ENCODE measurements at regions not wholly inside any gene's neighbourhood (a gene's known extent, or its start where the extent isn't known, plus 50 kb on each side); places are given as distances from the start of the nearest gene placed in this dataset.

DNA sequence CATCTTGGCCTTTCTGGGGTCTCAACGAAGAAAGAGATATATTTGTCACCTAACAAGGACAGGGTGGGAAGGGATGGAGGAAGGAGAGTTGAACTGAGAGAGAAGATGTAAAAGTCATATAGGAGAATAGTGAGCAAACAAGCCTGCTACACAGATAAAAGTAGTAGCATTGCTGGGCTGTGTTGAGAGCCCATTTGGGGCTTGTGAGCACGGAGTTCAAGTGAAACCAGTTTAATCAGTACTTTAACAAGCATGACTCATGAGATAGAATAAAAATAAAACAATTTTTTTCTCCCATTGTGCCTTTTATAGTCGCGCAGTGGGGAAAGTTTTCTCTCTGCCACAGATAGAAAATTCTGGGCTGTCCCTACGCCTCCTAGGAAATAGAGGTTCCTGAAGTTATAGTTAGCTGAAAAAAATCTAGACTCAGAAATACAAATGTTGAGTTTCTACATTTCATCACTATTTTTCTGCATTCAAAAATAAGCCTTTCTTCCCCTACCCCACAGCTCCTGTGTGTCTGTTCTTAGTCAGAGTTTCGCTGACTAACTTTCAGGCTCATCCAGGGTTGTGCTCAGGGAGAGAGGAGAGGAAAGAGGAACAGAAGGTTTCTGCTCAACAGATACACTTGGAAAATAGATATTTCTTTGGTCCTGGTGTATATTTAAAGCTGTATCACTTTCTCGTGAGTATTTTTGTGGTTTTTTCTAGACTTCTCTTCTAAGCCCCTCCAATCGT is 395.8 kb upstream of the ADAMTSL1 start:
- no peak for DNase-seq

DNA sequence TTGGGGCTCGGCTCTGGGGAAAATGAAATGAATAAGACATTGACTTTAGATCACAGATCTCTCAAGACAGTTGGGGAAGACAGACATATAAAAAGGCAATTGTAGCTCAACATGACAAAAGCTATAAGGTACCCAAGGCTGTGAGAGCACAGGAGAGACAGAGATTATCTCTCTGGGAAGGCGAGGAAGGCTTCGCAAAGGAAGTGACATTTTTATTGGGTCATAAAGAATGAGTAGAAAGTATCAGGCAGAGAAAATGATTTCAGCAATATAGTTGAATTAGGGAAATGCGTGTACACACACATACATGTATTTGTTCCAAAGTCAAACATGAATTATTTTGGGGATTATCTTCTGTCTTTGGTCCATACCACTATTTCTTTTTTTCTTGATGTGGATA is 381.8 kb upstream of the ADAMTSL1 start:
- DNase-seq = no peak

DNA sequence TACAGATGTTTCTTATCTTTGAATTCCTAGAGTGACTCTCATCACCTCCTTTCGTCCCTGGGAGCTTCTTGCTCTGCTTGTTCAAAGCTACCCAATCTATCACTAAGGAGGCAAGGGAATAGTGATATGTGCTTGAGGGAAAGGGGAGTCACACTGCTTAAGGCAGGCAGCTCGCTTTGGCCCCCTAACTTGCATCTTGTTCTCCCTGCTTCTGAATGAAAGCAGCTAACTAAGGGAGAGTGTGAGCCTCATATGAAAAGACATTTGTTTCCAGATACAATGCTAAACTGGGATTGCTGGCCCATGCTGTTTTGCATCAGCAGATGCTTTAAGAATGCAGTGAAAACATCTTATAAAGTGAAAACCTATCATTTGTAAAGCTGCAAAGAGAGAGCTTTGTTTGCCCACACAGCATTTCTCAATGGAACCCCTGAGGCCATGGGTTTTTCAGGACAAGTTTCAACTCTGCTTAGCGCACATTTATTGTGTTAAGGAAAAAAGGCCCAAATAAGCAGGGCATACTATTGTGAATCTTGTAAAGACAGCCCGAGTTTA is 367.9 kb upstream of the ADAMTSL1 start:
- no peak for DNase-seq

DNA sequence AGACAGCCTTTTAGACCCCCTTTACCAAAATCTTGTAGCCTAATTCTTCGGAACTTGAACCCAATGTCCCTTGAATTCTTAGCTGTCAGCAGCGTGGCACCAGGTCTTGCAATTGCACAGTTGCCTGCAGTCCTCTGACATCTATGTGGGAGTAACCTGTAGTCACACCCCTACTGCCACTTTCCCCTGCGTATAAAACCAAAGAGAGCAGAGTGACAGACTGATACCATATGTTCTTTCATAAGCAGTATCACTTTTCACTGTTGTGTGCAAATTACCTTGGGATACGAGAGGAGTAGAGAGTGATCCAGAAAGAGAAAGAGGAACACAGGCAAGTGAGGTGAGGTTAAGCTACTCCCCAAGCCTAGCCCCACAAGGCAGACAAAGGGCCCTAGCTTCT is 364.3 kb upstream of the ADAMTSL1 start:
- no peak for DNase-seq

DNA sequence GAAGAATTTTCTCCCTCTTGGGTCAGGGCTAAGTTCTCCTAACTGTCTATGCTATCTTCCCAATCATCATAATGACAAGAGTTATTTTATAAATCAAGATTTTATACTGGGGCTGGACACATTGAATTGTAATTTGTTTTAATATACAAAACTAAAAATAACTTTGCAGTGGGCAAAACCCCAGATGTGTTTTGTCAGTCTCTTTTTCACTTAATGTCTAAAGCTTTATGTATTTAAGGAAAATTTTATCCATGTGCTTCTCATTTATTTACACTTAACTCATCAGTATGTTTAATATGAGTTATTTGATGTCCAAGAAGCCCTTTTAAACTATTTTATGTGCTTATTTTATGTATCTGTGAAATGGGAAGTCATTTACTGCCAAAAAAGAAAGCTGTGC is 362.8 kb upstream of the ADAMTSL1 start:
- no peak for DNase-seq

DNA sequence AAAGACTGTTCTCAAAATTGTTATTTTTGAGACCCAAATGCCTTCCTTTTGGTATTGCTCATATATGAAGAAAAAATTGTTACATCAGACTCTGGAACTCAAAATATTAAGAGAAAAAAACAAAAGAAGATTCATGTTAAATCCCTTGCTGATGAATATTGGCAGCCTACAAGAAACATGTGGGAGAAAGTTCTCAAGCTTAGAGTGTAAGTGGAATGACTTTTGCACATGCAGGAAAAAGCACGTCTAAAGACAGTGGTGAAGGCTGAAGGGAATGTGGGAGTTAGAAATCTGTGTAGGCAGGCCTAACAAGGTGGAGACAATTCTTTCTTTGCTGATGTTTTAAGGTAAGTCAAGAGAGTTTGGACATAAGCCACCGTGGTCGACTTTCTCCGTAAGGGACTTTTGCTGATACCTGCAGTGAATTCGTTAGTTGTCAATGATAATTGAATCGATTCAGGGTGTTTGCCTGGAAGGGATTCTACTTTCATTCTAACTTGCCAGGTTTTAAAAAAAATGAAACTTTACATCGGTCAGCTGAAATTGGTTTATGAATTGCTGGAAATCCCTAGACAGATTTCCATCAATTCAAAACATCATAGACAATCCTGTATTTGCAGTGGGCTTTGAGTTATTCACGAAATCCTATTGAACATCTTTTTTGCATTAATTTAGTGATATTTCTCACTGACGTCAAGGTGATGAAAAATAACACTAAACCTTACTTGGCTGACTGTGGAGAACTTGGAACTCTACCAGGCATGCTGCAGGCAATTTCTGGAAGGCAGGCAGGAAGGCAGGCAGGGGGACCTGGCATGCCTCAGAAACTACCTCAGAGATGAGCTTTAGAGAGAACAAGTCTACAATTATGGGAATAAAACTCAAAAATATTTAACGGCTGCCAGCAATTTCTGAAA is 359.1 kb upstream of the ADAMTSL1 start:
- DNase-seq = no peak

DNA sequence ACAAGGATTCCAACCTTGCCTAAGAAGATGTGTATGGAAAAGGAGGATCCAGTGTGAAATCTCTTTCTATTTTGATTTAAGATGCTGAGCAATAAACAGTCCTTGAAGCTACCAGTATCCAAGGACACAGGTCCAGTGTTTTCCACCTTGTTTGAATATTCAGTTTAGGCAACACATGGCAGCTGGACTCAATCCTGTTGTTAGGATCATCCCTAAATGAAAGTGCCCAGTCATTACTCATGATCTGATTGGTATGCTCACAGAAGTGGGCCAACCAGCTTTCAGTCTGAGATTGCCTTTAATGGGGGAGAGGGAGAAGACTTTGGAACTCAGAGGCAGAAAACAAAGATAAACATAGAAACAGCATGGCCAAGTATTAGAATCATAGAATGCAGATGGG is 355.7 kb upstream of the ADAMTSL1 start:
- no peak for DNase-seq

- no peak for DNase-seq
These were observed 351.8 kb upstream of the ADAMTSL1 start for GRCh38 chr9:18122171-18122570.

GRCh38 chr9:18124760-18125159 is 349.2 kb upstream of the ADAMTSL1 start:
- no peak for DNase-seq

GRCh38 chr9:18126831-18127498 is 347.0 kb upstream of the ADAMTSL1 start:
- no peak for DNase-seq

DNA sequence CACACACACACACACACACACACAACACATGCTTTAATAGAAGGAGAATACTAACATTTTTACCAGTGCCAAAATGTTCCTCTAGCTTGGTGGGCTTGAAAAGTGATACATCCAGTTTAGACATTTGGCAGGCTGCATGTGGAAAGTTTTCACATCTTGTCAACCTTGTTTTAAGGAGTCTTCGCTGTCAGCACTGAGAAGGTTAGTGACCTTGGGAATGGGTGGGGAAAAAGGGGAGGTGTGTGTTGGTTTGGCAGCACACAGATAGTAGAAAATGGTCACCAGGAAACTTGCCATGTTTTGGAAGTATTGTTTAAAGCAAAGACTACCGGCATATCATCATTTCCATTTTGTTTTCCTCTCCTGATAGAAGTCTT is 346.5 kb upstream of the ADAMTSL1 start:
- DNase-seq = no peak

GRCh38 chr9:18129809-18130334 is 344.1 kb upstream of the ADAMTSL1 start:
- DNase-seq = no peak

DNA sequence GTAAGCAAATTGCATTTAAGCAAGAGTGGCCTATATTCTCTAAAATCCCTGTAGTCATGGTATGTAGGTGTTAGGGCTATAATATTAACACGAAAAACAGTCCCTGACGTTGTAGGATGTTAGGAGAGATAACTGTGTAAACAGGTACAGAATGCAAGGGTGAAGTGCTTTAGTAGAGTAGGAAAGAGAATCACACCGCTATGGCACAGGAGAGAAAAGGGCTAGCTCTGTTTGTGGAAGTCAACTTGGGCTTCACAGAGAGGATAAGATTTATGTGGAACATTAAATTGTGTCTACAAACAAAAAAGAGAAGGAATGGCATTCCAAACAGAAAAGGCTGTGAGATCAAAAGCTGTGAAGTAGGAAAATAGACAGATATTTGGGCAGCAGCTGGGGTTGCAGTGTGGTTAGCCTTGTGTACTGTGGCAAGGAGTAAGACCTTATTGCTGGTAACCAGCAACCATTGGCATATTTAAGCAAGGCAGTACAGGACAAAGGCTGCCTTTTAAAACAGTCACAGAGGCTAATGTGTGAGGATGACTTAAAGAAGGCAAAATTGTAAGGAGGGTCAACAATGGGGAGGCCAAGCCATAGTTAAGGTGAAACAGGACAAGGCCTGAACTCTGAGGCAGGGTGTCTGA is 337.5 kb upstream of the ADAMTSL1 start:
- no peak for DNase-seq

DNA sequence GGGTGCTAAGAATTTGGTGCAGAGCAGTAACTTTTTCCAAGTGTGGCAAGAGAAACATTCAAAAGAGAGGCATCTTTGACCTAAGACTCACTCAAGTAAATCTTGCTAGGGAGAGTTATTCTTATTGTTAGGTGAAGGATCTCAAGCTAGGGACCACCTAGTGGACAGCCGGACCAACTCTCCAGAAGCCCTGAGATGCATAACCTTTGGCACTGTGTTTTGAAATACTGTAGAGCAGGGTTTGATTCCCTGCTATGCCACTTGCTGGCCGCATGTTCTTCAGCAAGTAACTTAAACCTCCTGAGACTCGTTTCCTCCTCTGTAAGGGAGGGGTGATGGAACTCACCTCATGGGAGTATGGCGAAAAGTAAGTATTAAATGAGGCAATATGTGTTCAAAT is 336.1 kb upstream of the ADAMTSL1 start:
- DNase-seq = no peak

DNA sequence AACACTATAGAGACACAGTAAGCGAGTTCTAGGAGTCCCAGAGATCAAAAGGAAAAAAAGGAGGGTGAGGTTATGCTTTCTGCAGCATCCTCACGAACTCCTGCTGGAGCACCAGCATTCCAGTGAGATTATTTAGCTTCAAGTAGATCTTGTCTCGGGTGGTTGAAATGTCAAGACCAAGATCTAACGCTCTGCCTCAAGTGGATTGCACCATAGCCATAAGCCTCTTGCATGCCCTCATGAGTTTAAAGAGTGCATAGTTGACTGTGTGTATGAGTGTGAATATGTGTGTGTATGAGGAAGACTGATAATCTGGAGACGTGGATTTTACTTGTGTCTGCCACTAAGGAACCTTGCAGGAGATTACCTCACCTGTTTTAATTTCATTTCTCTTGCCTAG is 335.3 kb upstream of the ADAMTSL1 start:
- DNase-seq = no peak

GRCh38 chr9:18141681-18142080 is 332.3 kb upstream of the ADAMTSL1 start:
- no peak for DNase-seq

DNA sequence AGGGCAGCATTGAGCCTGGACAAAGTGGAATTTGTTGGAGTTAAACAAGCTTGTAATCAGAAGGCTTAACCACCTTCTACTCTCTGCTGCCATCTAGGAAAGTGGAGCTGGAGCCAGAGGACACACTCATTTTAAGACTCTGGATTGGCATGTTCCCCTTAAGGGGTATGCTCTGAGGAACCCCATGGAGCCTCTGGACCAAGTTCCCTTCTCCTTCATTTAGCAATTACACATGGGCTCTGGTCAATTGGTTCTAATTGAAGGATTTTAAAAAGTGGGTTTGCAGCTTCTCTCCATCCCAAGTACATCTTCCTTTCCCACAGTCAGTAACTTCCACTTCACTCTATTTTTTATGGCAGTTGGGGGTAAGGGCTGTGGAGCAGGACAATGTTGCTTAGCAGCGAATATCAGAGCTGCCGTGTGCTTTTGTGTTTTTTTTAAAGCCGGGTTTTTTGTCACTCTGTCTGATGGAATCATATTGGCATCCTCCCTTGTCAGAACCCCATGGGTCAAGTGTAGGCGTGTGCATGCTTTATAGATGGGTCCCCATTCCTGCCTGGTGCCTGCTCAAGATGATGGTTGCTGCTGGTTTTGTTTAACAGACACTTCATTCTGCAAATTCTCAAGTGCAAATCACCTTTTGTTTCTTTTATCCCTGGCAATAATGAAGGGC is 330.7 kb upstream of the ADAMTSL1 start:
- DNase-seq = no peak

DNA sequence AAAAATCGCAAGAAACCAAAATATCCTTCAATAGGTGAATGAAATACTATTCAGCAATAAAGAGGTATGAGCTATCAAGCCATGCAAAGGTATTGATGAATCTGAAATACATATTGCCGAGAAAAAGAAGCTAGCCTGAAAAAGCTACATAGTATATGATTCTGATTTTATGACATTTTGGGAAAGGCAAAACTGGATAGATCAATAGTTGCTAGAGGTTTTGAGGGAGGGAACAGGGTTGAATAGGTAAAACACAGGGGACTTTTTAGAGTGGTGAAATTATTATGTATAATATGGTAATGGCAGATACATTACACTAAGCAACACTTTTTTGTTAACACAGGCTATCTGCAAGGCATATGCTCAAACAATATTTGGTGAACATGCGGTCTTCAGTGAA is 327.6 kb upstream of the ADAMTSL1 start:
- no peak for DNase-seq

- no peak for DNase-seq
These were observed 324.4 kb upstream of the ADAMTSL1 start for GRCh38 chr9:18149471-18150011.

- DNase-seq = no peak
These were observed 319.3 kb upstream of the ADAMTSL1 start for GRCh38 chr9:18154661-18155060.

- DNase-seq = no peak
These were observed 314.7 kb upstream of the ADAMTSL1 start for GRCh38 chr9:18159254-18159653.

DNA sequence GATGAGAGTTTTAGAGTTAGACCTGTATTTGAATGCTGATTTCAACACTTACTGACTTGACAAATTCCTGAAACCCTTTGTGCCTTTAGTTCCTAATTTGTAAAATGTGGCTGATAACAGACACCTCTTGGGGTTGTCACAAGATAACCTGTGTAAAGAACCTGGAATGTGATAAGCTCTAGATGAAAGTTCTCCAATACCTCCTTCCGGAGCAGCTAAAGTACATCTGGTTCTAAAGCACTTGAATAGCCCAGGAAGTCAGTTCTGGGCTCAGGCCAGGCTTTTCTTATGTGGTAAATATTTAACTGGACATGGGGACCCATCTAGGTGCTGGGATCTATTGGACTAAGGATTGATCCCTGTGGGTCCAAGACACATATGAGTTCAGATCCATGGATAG is 310.8 kb upstream of the ADAMTSL1 start:
- DNase-seq = no peak

Data from NCI-H2107 (cell line).